A673 (cell line): ENCODE measurements at regions not wholly inside any gene's neighbourhood (a gene's known extent, or its start where the extent isn't known, plus 50 kb on each side); places are given as distances from the start of the nearest gene placed in this dataset.

ENCODE experiments used
- BruUV-seq: library from RNA; stranded (reverse); fragments of 400-500 nt; replicated peaks from 2 replicates; lab custom pipeline; 2021; lab: Mats Ljungman, UMichigan
- CTCF ChIA-PET: fragments of 300-600 bp; sonication (Branson Sonifier 250); formaldehyde crosslinking; loops from one replicate; lab custom pipeline; 2022; ENCODE audit warnings: antibody characterized with exemption; lab: Charles Lee
- POLR2A ChIA-PET: fragments of 300-600 bp; sonication (Branson Sonifier 250); formaldehyde crosslinking; loops from one replicate; lab custom pipeline; 2022; ENCODE audit warnings: antibody characterized with exemption; ENCODE audit not compliant: low non-redundant PET; lab: Charles Lee
- DNase-seq: peaks from one replicate; pipeline ENCODE4 v3.0.0-alpha.2; 2015; ENCODE audit warnings: low spot score
- H3K27ac ChIP-seq: fragments of 200-600 bp; sonication (generic); 2 replicates; pipeline ENCODE4 v1.5.1; 2016; ENCODE audit warnings: mixed run types, low read depth, mild to moderate bottlenecking, mixed read lengths, antibody characterized with exemption, low read length; ENCODE audit not compliant: poor library complexity, severe bottlenecking
- H3K27me3 ChIP-seq: fragments of 200-600 bp; sonication (generic); replicated peaks from 2 replicates; pipeline ENCODE4 v1.6.1; 2017; ENCODE audit warnings: mixed run types, low read depth, mild to moderate bottlenecking, mixed read lengths, antibody characterized with exemption, low read length; ENCODE audit not compliant: insufficient read depth, poor library complexity
- H3K36me3 ChIP-seq: fragments of 200-600 bp; sonication (generic); 2 replicates; pipeline ENCODE4 v1.6.1; 2016; ENCODE audit warnings: mixed run types, mild to moderate bottlenecking, mixed read lengths, antibody characterized with exemption, low read length; ENCODE audit not compliant: insufficient read depth, poor library complexity, severe bottlenecking
- H3K4me1 ChIP-seq: fragments of 200-600 bp; sonication (generic); 2 replicates; pipeline ENCODE4 v1.6.1; 2017; ENCODE audit warnings: mixed run types, mild to moderate bottlenecking, mixed read lengths, antibody characterized with exemption, low read length; ENCODE audit not compliant: insufficient read depth, poor library complexity, severe bottlenecking
- H3K4me3 ChIP-seq: fragments of 200-600 bp; sonication (generic); 2 replicates; pipeline ENCODE4 v1.5.1; 2016; ENCODE audit warnings: low read depth, mixed run types, mild to moderate bottlenecking, mixed read lengths, low read length; ENCODE audit not compliant: poor library complexity, severe bottlenecking
- H3K9me3 ChIP-seq: fragments of 200-600 bp; sonication (generic); 2 replicates; pipeline ENCODE4 v1.6.1; 2016; ENCODE audit warnings: mixed run types, low read depth, mild to moderate bottlenecking, mixed read lengths, antibody characterized with exemption, low read length; ENCODE audit not compliant: poor library complexity, severe bottlenecking
- EZH2 ChIP-seq: fragments of 200-600 bp; sonication (generic); IDR thresholded peaks from 2 replicates; pipeline ENCODE4 v1.6.1; 2017; ENCODE audit warnings: borderline replicate concordance, low read depth, mild to moderate bottlenecking, mixed read lengths, antibody characterized with exemption, low read length; ENCODE audit not compliant: poor library complexity, severe bottlenecking
- intact Hi-C: fragments of 100-400 bp; cut with micrococcal nuclease; formaldehyde crosslinking; loops from one replicate; pipeline ENCODE4 v1.10.0; 2022; ENCODE audit not compliant: unreplicated experiment
- TF ChIP-seq, protein P1 (sequence below): fragments of 300-800, 200-600 bp; sonication (generic); conservative IDR thresholded peaks from 2 replicates; pipeline ENCODE4 v1.5.1; 2017; ENCODE audit warnings: low read depth, mild to moderate bottlenecking, antibody characterized with exemption, low read length, moderate library complexity, mixed read lengths

- peaks cover 6% of the 10 kb centered on the region for H3K27me3 ChIP-seq
- no TSS peak for BruUV-seq
Measured at GRCh38 chr18:49669403-49669802, 107.5 kb downstream of the LIPG start.

DNA sequence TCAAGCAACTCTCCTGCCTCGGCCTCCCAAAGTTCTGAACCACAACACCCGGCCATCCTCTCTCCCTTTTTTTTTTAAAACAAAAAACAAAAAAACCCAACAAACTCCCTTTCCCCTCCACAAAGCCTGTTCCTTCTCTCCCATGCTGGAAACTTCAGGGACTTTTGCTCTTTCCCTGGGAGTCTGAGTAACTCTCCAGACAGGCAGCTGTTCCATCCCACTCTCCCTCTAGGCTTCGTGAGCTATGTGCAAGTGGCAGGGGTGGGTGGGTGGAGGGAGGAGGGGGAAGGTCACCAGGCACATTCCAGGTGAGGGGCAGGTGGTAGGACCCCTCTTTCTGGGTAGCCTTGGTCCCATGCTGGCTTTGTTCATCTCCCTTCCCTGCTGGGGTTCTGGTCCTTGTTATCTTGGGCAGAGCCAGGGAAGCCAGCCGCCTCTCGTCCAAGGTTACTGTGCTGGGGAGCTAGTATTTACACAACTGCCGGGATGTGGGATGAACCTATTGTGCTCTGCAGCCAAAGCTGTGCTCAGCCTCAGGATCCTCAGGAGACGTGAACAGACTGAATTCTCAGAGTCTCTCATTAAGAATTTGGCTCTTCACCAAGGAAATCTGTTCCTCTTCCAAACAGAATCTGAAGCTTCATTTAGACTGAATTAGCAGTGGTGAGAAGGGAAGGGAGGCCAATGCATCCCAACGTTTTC lies 106.9 kb downstream of the LIPG start:
- H3K27me3 ChIP-seq = peaks cover 4% of the 10 kb centered on the region
- TF ChIP-seq EZH2 = no peak
- TF ChIP-seq, protein P1, sequence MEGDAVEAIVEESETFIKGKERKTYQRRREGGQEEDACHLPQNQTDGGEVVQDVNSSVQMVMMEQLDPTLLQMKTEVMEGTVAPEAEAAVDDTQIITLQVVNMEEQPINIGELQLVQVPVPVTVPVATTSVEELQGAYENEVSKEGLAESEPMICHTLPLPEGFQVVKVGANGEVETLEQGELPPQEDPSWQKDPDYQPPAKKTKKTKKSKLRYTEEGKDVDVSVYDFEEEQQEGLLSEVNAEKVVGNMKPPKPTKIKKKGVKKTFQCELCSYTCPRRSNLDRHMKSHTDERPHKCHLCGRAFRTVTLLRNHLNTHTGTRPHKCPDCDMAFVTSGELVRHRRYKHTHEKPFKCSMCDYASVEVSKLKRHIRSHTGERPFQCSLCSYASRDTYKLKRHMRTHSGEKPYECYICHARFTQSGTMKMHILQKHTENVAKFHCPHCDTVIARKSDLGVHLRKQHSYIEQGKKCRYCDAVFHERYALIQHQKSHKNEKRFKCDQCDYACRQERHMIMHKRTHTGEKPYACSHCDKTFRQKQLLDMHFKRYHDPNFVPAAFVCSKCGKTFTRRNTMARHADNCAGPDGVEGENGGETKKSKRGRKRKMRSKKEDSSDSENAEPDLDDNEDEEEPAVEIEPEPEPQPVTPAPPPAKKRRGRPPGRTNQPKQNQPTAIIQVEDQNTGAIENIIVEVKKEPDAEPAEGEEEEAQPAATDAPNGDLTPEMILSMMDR = no peak
- CTCF ChIA-PET = no interaction called here
- H3K27ac ChIP-seq = no peak overlapping the region
- no TSS peak for BruUV-seq
- H3K4me3 ChIP-seq = no peak overlapping the region
- no peaks in the 10 kb centered on the region for H3K9me3 ChIP-seq
- DNase-seq = peak; percentile 27
- peaks cover 15% of the 10 kb centered on the region for H3K4me1 ChIP-seq
- intact Hi-C loops = no loop called here
- POLR2A ChIA-PET = interaction anchor here (0.6 kb wide), 1 partner anchor 209 kb away, joined by 5 read pairs; no protein-coding TSS in a partner anchor
- H3K36me3 ChIP-seq = no peaks in the 10 kb centered on the region

More at GRCh38 chr18:49669403-49669802, 107.5 kb downstream of the LIPG start:
- no peak overlapping the region for H3K27ac ChIP-seq
- ChIA-PET CTCF (no interaction called here), POLR2A (no interaction called here)
- H3K9me3 ChIP-seq = no peaks in the 10 kb centered on the region
- intact Hi-C loops = no loop called here
- TF ChIP-seq, protein P1 = no peak
- TF ChIP-seq EZH2 = no peak
- no peak for DNase-seq
- no peaks in the 10 kb centered on the region for H3K36me3 ChIP-seq
- H3K4me1 ChIP-seq = peaks cover 15% of the 10 kb centered on the region
- H3K4me3 ChIP-seq = no peak overlapping the region

DNA sequence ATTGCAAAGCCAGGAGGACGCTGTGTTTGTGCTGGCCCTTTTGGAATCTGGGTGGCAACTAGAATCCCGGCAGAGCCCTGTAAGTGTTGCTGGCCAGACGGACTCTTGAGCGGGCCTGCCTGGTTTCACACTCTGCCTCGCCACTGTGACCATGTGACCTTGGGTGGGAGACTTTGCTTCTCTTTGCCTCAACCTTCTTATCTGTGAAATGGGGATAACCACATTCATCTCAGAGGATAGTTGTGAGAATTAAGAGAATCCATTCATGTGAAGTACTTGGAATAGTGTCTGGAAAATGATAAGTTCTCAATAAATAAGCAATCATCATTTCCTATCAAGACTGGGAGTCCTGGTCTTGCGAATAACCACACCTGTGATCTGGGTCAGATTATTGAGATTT lies 105.6 kb downstream of the LIPG start:
- ChIA-PET POLR2A (no interaction called here), CTCF (no interaction called here)
- no peaks in the 10 kb centered on the region for H3K36me3 ChIP-seq
- H3K4me1 ChIP-seq = peaks cover 15% of the 10 kb centered on the region
- BruUV-seq = no TSS peak
- H3K4me3 ChIP-seq = no peak overlapping the region
- DNase-seq = no peak
- no peak overlapping the region for H3K27ac ChIP-seq
- no peaks in the 10 kb centered on the region for H3K9me3 ChIP-seq
- H3K27me3 ChIP-seq = no peaks in the 10 kb centered on the region
- intact Hi-C loops = no loop called here
- TF ChIP-seq, protein P1 = no peak
- no peak for TF ChIP-seq EZH2
